ENCODE measurements at regions not wholly inside any gene's neighbourhood (a gene's known extent, or its start where the extent isn't known, plus 50 kb on each side); places are given as distances from the start of the nearest gene placed in this dataset.

DNA sequence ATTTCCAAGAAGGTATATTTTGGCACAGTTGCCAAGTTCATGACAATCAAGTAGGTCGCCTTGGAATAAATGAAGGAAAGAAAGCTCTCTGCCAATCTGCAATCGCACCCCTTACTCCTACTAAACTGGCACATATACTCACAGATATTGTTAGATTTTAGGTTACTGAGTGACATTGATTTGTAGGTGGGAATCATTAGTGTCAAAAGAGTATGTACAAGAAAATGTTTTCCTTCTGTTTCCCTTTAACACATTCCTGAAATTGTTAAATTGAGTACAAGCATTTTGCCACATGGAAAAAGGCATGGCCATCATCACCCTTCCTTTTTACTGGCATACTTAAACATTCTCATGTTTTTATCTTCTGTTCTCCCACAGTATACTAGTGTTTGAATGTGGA, 2868.3 kb upstream of the PCDH20 start:
- Histone ChIP-seq H3K27me3 (ENCODE audit: control insufficient read depth in 2 of 2, insufficient read depth in 2 of 2, low read length in 2 of 2) (no peaks in the 10 kb centered on the region), H3K9ac (replicated peaks; ENCODE audit: extremely low read depth, insufficient read depth, low read length) (no peak overlapping the region), H3K9me1 (replicated peaks; ENCODE audit: control insufficient read depth, extremely low read depth, insufficient read depth, low read length) (no peaks in the 10 kb centered on the region), H4K20me1 (replicated peaks; ENCODE audit: control insufficient read depth, extremely low read depth, insufficient read depth, low read length) (no peaks in the 10 kb centered on the region), H2AFZ (ENCODE audit: low read depth, low read length) (no peak overlapping the region), H3K4me1 (ENCODE audit: control insufficient read depth, extremely low read depth, insufficient read depth, low read length) (no peaks in the 10 kb centered on the region), H3K4me3 (replicated peaks in 1 of 3; ENCODE audit: insufficient read depth in 1 of 3, low read depth in 1 of 3, low read length in 3 of 3) (no peak overlapping the region), H3K4me2 (ENCODE audit: insufficient read depth, low read length) (no peak overlapping the region), H3K9me3 (replicated peaks; ENCODE audit: control insufficient read depth, insufficient read depth, low read length) (no peaks in the 10 kb centered on the region), H3K36me3 (ENCODE audit: control insufficient read depth in 2 of 2, extremely low read depth in 1 of 2, insufficient read depth in 2 of 2, low read length in 2 of 2) (no peaks in the 10 kb centered on the region), H3K27ac (ENCODE audit: insufficient read depth, low read depth, low read length) (no peak overlapping the region), H3K79me2 (ENCODE audit: control insufficient read depth, insufficient read depth, low read length) (no peaks in the 10 kb centered on the region)
- dilution Hi-C loops (cut with MboI; ENCODE audit: extremely low pct_ligation_motif_present, low sequenced_read_pairs) (no loop called here), intact Hi-C loops (cut with micrococcal nuclease) (no loop called here)
- BruUV-seq (replicated peaks) = no TSS peak
- TF ChIP-seq POLR2A (IDR thresholded peaks at IDR 0.05; ENCODE audit: low read depth, low read length) (no peak), POLR2AphosphoS5 (IDR thresholded peaks at IDR 0.05; ENCODE audit: insufficient read depth, low read depth, low read length) (no peak), GATA2 (IDR thresholded peaks at IDR 0.05; ENCODE audit: insufficient read depth, insufficient read length, low read depth, low read length) (no peak), MYC (IDR thresholded peaks at IDR 0.05; ENCODE audit: low read depth, low read length) (no peak)
- no peak for FAIRE-seq
- POLR2A ChIA-PET = no interaction called here
- no peak for DNase-seq (ENCODE audit: low read depth, low spot score)
- CTCF ChIA-PET = interaction anchor here (1.0 kb wide), 1 partner anchor 9 kb away, joined by 3 read pairs; no protein-coding TSS in a partner anchor

DNA sequence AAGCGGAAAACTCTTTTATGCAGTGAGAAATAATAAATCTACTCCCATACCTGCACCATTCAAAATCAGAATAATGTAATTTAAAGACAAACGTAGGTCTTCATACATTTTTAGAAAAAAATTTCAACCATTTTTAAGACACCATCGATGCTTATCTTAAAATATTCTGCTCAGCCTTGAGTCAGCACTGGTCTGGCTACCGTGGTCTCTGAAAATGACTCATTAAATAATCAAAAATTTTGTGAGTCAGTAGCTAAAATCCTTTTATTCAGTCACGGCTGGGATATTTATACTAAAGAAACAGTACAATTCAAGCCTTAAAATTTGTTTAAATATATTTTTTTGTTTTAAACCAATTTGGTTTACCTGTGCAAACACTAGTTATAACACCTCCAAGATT, 2862.8 kb upstream of the PCDH20 start:
- Histone ChIP-seq H3K4me2 (ENCODE audit: insufficient read depth, low read length) (no peak overlapping the region), H3K4me1 (ENCODE audit: control insufficient read depth, extremely low read depth, insufficient read depth, low read length) (no peaks in the 10 kb centered on the region), H3K9me1 (replicated peaks; ENCODE audit: control insufficient read depth, extremely low read depth, insufficient read depth, low read length) (no peaks in the 10 kb centered on the region), H3K36me3 (ENCODE audit: control insufficient read depth in 2 of 2, extremely low read depth in 1 of 2, insufficient read depth in 2 of 2, low read length in 2 of 2) (no peaks in the 10 kb centered on the region), H2AFZ (ENCODE audit: low read depth, low read length) (no peak overlapping the region), H3K9me3 (replicated peaks; ENCODE audit: control insufficient read depth, insufficient read depth, low read length) (no peaks in the 10 kb centered on the region), H3K4me3 (replicated peaks in 1 of 3; ENCODE audit: insufficient read depth in 1 of 3, low read depth in 1 of 3, low read length in 3 of 3) (no peak overlapping the region), H4K20me1 (replicated peaks; ENCODE audit: control insufficient read depth, extremely low read depth, insufficient read depth, low read length) (no peaks in the 10 kb centered on the region), H3K27ac (ENCODE audit: insufficient read depth, low read depth, low read length) (no peak overlapping the region), H3K79me2 (ENCODE audit: control insufficient read depth, insufficient read depth, low read length) (no peaks in the 10 kb centered on the region), H3K9ac (replicated peaks; ENCODE audit: extremely low read depth, insufficient read depth, low read length) (no peak overlapping the region), H3K27me3 (ENCODE audit: control insufficient read depth in 2 of 2, insufficient read depth in 2 of 2, low read length in 2 of 2) (no peaks in the 10 kb centered on the region)
- no TSS peak for BruUV-seq (replicated peaks)
- TF ChIP-seq JUN (IDR thresholded peaks at IDR 0.05; ENCODE audit: borderline replicate concordance, insufficient read depth, insufficient read length, low read depth) = peak; percentile 64
- TF ChIP-seq, protein P1, sequence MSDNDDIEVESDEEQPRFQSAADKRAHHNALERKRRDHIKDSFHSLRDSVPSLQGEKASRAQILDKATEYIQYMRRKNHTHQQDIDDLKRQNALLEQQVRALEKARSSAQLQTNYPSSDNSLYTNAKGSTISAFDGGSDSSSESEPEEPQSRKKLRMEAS (IDR thresholded peaks at IDR 0.05; ENCODE audit: insufficient read depth, insufficient read length) = no peak
- TF ChIP-seq GATA2 (IDR thresholded peaks at IDR 0.05; ENCODE audit: insufficient read depth, insufficient read length, low read depth, low read length) = peak; percentile 75
- no peak for TF ChIP-seq POLR2AphosphoS5 (IDR thresholded peaks at IDR 0.05; ENCODE audit: insufficient read depth, low read depth, low read length)
- peak; percentile 78 for TF ChIP-seq FOS (IDR thresholded peaks at IDR 0.05; ENCODE audit: borderline replicate concordance, insufficient read depth, low read length)
- TF ChIP-seq, protein P2, sequence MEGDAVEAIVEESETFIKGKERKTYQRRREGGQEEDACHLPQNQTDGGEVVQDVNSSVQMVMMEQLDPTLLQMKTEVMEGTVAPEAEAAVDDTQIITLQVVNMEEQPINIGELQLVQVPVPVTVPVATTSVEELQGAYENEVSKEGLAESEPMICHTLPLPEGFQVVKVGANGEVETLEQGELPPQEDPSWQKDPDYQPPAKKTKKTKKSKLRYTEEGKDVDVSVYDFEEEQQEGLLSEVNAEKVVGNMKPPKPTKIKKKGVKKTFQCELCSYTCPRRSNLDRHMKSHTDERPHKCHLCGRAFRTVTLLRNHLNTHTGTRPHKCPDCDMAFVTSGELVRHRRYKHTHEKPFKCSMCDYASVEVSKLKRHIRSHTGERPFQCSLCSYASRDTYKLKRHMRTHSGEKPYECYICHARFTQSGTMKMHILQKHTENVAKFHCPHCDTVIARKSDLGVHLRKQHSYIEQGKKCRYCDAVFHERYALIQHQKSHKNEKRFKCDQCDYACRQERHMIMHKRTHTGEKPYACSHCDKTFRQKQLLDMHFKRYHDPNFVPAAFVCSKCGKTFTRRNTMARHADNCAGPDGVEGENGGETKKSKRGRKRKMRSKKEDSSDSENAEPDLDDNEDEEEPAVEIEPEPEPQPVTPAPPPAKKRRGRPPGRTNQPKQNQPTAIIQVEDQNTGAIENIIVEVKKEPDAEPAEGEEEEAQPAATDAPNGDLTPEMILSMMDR (IDR thresholded peaks at IDR 0.05; ENCODE audit: extremely low read depth in 1 of 2, insufficient read depth in 1 of 2, low read depth in 1 of 2, low read length in 2 of 2) = no peak
- TF ChIP-seq MYC (IDR thresholded peaks at IDR 0.05; ENCODE audit: low read depth, low read length) = no peak
- CTCF ChIA-PET = interaction anchor here (1.2 kb wide), 1 partner anchor 37 kb away, joined by 3 read pairs; no protein-coding TSS in a partner anchor
- dilution Hi-C loops (cut with MboI; ENCODE audit: extremely low pct_ligation_motif_present, low sequenced_read_pairs) = no loop called here
- FAIRE-seq = peak; percentile 42
- intact Hi-C loops (cut with micrococcal nuclease) = loop anchor here (2.0 kb wide), 1 partner anchor 44 kb away; no protein-coding TSS in a partner anchor
- POLR2A ChIA-PET = no interaction called here
- DNase-seq (ENCODE audit: low read depth, low spot score) = peak; percentile 67

Data from endothelial cell of umbilical vein (primary cell).